ENCODE measurements at regions not wholly inside any gene's neighbourhood (a gene's known extent, or its start where the extent isn't known, plus 50 kb on each side); places are given as distances from the start of the nearest gene placed in this dataset.

GRCh38 chr12:94849411-94849976 lies 154.0 kb downstream of the NDUFA12 start:
- H3K27ac ChIP-seq (ENCODE audit: low read length), result no peak overlapping the region
- TF ChIP-seq EP300 (conservative IDR thresholded peaks at IDR 0.05; ENCODE audit: poor library complexity, severe bottlenecking), result no peak
- no peak for TF ChIP-seq CTCF (IDR thresholded peaks at IDR 0.05; ENCODE audit: poor library complexity, severe bottlenecking)
- TF ChIP-seq TAF1 (IDR thresholded peaks at IDR 0.05; ENCODE audit: low read depth), result no peak
- TF ChIP-seq POLR2AphosphoS5 (IDR thresholded peaks at IDR 0.05), result no peak
- TF ChIP-seq MXI1 (conservative IDR thresholded peaks at IDR 0.05; ENCODE audit: poor library complexity, severe bottlenecking), result no peak
- TF ChIP-seq SMC3 (conservative IDR thresholded peaks at IDR 0.05; ENCODE audit: poor library complexity), result no peak
- TF ChIP-seq EZH2 (IDR thresholded peaks at IDR 0.05; ENCODE audit: borderline replicate concordance, insufficient read depth, low read length, poor library complexity, severe bottlenecking), result no peak
- no peak for TF ChIP-seq RAD21 (conservative IDR thresholded peaks at IDR 0.05)
- no peak for TF ChIP-seq REST (IDR thresholded peaks at IDR 0.05; ENCODE audit: borderline replicate concordance)
- no peaks in the 10 kb centered on the region for H3K9me3 ChIP-seq (ENCODE audit: low read length)

GRCh38 chr12:94848966-94849365 lies 154.5 kb downstream of the NDUFA12 start:
- Histone ChIP-seq H3K9me2 (ENCODE audit: insufficient read depth, low read length) (no peaks in the 10 kb centered on the region), H2AFZ (ENCODE audit: low read depth, low read length) (no peak overlapping the region), H3K79me2 (replicated peaks; ENCODE audit: insufficient read depth, low read length) (no peaks in the 10 kb centered on the region), H3K27ac (ENCODE audit: low read length) (no peak overlapping the region), H3K4me2 (ENCODE audit: low read length) (no peak overlapping the region), H3F3A (ENCODE audit: insufficient read depth, low read length, poor library complexity, severe bottlenecking) (no peaks in the 10 kb centered on the region), H3K36me3 (ENCODE audit: insufficient read depth, low read length) (no peaks in the 10 kb centered on the region), H4K20me1 (ENCODE audit: insufficient read depth) (no peaks in the 10 kb centered on the region), H3K27me3 (ENCODE audit: insufficient read depth, low read depth, low read length) (no peaks in the 10 kb centered on the region), H3K9ac (ENCODE audit: low read length) (no peak overlapping the region), H3K9me3 (ENCODE audit: low read length) (no peaks in the 10 kb centered on the region), H3K4me3 (ENCODE audit: low read length) (no peak overlapping the region)
- TF ChIP-seq POLR2AphosphoS5 (IDR thresholded peaks at IDR 0.05) (no peak), RAD21 (conservative IDR thresholded peaks at IDR 0.05) (no peak), REST (IDR thresholded peaks at IDR 0.05; ENCODE audit: borderline replicate concordance) (no peak), EP300 (conservative IDR thresholded peaks at IDR 0.05; ENCODE audit: poor library complexity, severe bottlenecking) (no peak), TAF1 (IDR thresholded peaks at IDR 0.05; ENCODE audit: low read depth) (no peak), MXI1 (conservative IDR thresholded peaks at IDR 0.05; ENCODE audit: poor library complexity, severe bottlenecking) (no peak), CTCF (IDR thresholded peaks at IDR 0.05; ENCODE audit: poor library complexity, severe bottlenecking) (no peak), EZH2 (IDR thresholded peaks at IDR 0.05; ENCODE audit: borderline replicate concordance, insufficient read depth, low read length, poor library complexity, severe bottlenecking) (no peak)

More at GRCh38 chr12:94849411-94849976, 154.0 kb downstream of the NDUFA12 start:
- Histone ChIP-seq H3K9ac (ENCODE audit: low read length) (no peak overlapping the region), H3K36me3 (ENCODE audit: insufficient read depth, low read length) (no peaks in the 10 kb centered on the region), H3K27me3 (ENCODE audit: insufficient read depth, low read depth, low read length) (no peaks in the 10 kb centered on the region), H3K79me2 (replicated peaks; ENCODE audit: insufficient read depth, low read length) (no peaks in the 10 kb centered on the region), H3K9me2 (ENCODE audit: insufficient read depth, low read length) (no peaks in the 10 kb centered on the region), H3F3A (ENCODE audit: insufficient read depth, low read length, poor library complexity, severe bottlenecking) (no peaks in the 10 kb centered on the region), H2AFZ (ENCODE audit: low read depth, low read length) (no peak overlapping the region), H4K20me1 (ENCODE audit: insufficient read depth) (no peaks in the 10 kb centered on the region), H3K4me3 (ENCODE audit: low read length) (no peak overlapping the region), H3K4me2 (ENCODE audit: low read length) (no peak overlapping the region)
